ENCODE measurements at regions not wholly inside any gene's neighbourhood (a gene's known extent, or its start where the extent isn't known, plus 50 kb on each side); places are given as distances from the start of the nearest gene placed in this dataset.

- TF ChIP-seq CTCF (IDR thresholded peaks at IDR 0.05) (no peak), POLR2AphosphoS5 (IDR thresholded peaks at IDR 0.05) (no peak), POLR2A (IDR thresholded peaks at IDR 0.05) (no peak)
Observed at GRCh38 chr5:101517795-101518194, 614.7 kb upstream of the ST8SIA4 start.

All from suprapubic skin (tissue), 4 donors.